Upper lobe of left lung (tissue), 6 donors: ENCODE measurements at regions not wholly inside any gene's neighbourhood (a gene's known extent, or its start where the extent isn't known, plus 50 kb on each side); places are given as distances from the start of the nearest gene placed in this dataset.

Experiments used
- ATAC-seq, 2 donors: fragments of 200-7000 bp; cut with Tn5 transposase; one replicate each; pipeline ENCODE4 v1.9.1; 2022; ENCODE audit warnings: mild to moderate bottlenecking in 2 of 2, moderate library complexity in 2 of 2; ENCODE audit not compliant: low FRiP score in 2 of 2
- DNase-seq, 2 donors: peaks; one replicate each; pipeline ENCODE4 v3.0.0-alpha.2; 2019 to 2020
- H3K27ac ChIP-seq, 4 donors: fragments of 200-600 bp; sonication (generic); one replicate each; pipeline ENCODE4 v1.5.1; 2016 to 2019
- H3K27me3 ChIP-seq, 4 donors: fragments of 200-600 bp; sonication (generic); one replicate each; pipeline ENCODE4 v1.5.1; 2017 to 2019
- H3K36me3 ChIP-seq, 4 donors: fragments of 200-600 bp; sonication (generic); one replicate each; pipeline ENCODE4 v1.5.1; 2016 to 2019
- H3K4me1 ChIP-seq, 4 donors: fragments of 200-600 bp; sonication (generic); one replicate each; pipeline ENCODE4 v1.5.1; 2018 to 2019
- H3K4me3 ChIP-seq, 4 donors: fragments of 200-600 bp; sonication (generic); one replicate each; pipeline ENCODE4 v1.5.1; 2017 to 2019; ENCODE audit warnings: mild to moderate bottlenecking in 2 of 4, moderate library complexity in 1 of 4
- H3K9me3 ChIP-seq, 4 donors: fragments of 200-600 bp; sonication (generic); one replicate each; pipeline ENCODE4 v1.5.1; 2018 to 2019
- EP300 ChIP-seq, 4 donors: sonication (generic); formaldehyde crosslinking; IDR thresholded peaks; one replicate each; pipeline ENCODE4 v1.5.1; 2017; ENCODE audit warnings: antibody characterized with exemption in 4 of 4, control low read depth in 2 of 4
- POLR2A ChIP-seq, 4 donors: fragments of 450-650 bp; IDR thresholded peaks; one replicate each; pipeline ENCODE4 v1.5.1; 2016 to 2017; ENCODE audit warnings: antibody characterized with exemption in 4 of 4, mild to moderate bottlenecking in 2 of 4
- POLR2AphosphoS5 ChIP-seq, 2 donors: sonication (generic); formaldehyde crosslinking; IDR thresholded peaks; one replicate each; pipeline ENCODE4 v1.5.1; 2017; ENCODE audit warnings: antibody characterized with exemption in 2 of 2
- WGBS, 2 donors: methylation state at CpG; one replicate each; pipeline ENCODE4 v1.1.5; 2017 to 2018; 5-methylcytosine and 5-hydroxymethylcytosine counted together
- TF ChIP-seq, protein P1 (sequence below), 6 experiments: fragments of 450-650 bp in 4 of 6; fragments of 200-600 bp in 2 of 6; sonication (generic) in 2 of 6; IDR thresholded peaks; one replicate each; pipeline ENCODE4 v1.5.1; 2016 to 2019; ENCODE audit warnings: antibody characterized with exemption in 6 of 6
- donor health status: DM: no; HTN: no; CAD: no; lungs with moderate emphysema.
- donor health status: DM: no; HTN: yes; CAD: no; lungs with severe emphysema.

DNA sequence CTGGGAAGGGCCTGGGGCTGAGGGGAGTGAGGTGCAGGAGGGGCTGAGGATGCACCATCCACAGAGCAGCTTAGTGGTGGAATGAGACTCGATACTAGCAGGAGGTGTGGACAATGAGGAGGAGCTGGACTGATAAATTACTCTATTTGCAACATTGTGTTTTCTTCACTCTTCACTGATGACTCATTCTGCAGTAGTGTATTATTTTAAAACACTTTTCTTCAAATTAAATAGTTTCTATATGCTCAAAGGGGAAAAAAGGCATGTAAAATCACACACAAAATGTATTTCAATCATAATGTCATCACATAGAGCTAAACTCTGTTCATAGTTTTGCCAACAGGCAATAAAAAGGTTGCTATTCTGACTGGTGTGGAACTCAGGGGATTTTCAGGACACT, 467.0 kb upstream of the CTSO start:
- Histone ChIP-seq H3K36me3 (no peaks in the 10 kb centered on the region), H3K4me1 (no peaks in the 10 kb centered on the region), H3K27ac (no peak overlapping the region), H3K9me3 (no peaks in the 10 kb centered on the region), H3K27me3 (no peaks in the 10 kb centered on the region), H3K4me3 (no peak overlapping the region)
- ATAC-seq (no peak), DNase-seq (no peak)
- TF ChIP-seq, protein P1, sequence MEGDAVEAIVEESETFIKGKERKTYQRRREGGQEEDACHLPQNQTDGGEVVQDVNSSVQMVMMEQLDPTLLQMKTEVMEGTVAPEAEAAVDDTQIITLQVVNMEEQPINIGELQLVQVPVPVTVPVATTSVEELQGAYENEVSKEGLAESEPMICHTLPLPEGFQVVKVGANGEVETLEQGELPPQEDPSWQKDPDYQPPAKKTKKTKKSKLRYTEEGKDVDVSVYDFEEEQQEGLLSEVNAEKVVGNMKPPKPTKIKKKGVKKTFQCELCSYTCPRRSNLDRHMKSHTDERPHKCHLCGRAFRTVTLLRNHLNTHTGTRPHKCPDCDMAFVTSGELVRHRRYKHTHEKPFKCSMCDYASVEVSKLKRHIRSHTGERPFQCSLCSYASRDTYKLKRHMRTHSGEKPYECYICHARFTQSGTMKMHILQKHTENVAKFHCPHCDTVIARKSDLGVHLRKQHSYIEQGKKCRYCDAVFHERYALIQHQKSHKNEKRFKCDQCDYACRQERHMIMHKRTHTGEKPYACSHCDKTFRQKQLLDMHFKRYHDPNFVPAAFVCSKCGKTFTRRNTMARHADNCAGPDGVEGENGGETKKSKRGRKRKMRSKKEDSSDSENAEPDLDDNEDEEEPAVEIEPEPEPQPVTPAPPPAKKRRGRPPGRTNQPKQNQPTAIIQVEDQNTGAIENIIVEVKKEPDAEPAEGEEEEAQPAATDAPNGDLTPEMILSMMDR (IDR thresholded peaks at IDR 0.05) = no peak
- TF ChIP-seq POLR2A (IDR thresholded peaks at IDR 0.05) (no peak), POLR2AphosphoS5 (IDR thresholded peaks at IDR 0.05) (no peak), EP300 (IDR thresholded peaks at IDR 0.05) (no peak)
- WGBS, 2 donors = 68 to 79% methylated on average over 1 of the region's 1 CpG

DNA sequence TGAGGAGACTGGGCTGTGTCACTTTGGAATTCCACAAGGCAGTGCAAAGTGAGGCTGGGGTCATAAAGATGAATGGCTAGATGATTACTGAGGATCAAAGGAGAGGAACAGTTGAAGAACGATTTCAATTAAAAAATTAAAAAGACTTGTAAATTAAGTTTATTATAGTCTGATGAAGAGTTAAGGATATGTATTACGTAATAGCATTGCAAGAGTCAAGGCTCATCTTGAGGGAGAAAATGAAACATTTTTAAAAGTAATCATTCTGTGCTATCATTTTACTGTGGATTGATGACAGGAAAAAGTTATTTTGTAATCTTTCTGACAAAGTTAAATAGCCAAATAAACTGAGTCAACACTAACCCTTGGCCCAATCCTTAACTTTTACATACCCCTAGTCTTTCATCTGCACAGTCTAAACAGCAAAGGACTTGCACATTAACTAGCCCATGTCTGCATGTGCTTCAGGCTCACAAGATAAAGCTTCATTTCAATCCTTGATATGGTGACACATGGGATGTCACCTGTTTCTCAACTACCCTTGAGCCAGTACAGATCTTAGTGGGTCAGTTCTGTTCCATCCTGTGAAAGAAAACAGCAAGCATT, 465.5 kb upstream of the CTSO start:
- Histone ChIP-seq H3K36me3 (no peaks in the 10 kb centered on the region), H3K27me3 (no peaks in the 10 kb centered on the region), H3K4me3 (no peak overlapping the region), H3K4me1 (no peaks in the 10 kb centered on the region), H3K9me3 (no peaks in the 10 kb centered on the region), H3K27ac (no peak overlapping the region)
- WGBS, 2 donors = 53 to 64% methylated on average over 2 of the region's 2 CpGs
- ATAC-seq (no peak), DNase-seq (no peak)
- TF ChIP-seq EP300 (IDR thresholded peaks at IDR 0.05) = no peak

DNA sequence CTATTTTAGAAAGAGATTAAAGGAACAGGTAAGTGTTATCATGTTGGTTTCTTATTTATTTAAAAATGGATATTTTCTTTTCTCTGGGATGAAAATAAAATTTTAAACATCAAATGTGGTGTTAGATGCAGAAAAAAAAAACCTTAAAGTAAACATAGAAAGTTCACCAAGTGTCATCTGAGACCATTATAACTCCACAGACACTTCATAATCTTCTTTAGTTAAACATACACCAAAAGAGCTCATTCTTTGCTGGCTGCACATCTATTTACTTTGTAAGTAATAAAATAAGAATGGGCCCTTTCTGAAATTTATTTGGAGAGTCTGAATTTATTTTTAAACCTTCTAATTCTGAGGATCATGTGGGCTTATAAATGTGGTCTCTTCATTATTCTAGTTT, 460.7 kb upstream of the CTSO start:
- Histone ChIP-seq H3K4me1 (no peaks in the 10 kb centered on the region), H3K4me3 (no peak overlapping the region), H3K27ac (no peak overlapping the region), H3K9me3 (no peaks in the 10 kb centered on the region), H3K27me3 (no peaks in the 10 kb centered on the region), H3K36me3 (no peaks in the 10 kb centered on the region)
- no peak for DNase-seq
- no peak for ATAC-seq
- no peak for TF ChIP-seq POLR2AphosphoS5 (IDR thresholded peaks at IDR 0.05)
- TF ChIP-seq, protein P1 (IDR thresholded peaks at IDR 0.05) = no peak
- TF ChIP-seq POLR2A (IDR thresholded peaks at IDR 0.05) = no peak
- no peak for TF ChIP-seq EP300 (IDR thresholded peaks at IDR 0.05)

DNA sequence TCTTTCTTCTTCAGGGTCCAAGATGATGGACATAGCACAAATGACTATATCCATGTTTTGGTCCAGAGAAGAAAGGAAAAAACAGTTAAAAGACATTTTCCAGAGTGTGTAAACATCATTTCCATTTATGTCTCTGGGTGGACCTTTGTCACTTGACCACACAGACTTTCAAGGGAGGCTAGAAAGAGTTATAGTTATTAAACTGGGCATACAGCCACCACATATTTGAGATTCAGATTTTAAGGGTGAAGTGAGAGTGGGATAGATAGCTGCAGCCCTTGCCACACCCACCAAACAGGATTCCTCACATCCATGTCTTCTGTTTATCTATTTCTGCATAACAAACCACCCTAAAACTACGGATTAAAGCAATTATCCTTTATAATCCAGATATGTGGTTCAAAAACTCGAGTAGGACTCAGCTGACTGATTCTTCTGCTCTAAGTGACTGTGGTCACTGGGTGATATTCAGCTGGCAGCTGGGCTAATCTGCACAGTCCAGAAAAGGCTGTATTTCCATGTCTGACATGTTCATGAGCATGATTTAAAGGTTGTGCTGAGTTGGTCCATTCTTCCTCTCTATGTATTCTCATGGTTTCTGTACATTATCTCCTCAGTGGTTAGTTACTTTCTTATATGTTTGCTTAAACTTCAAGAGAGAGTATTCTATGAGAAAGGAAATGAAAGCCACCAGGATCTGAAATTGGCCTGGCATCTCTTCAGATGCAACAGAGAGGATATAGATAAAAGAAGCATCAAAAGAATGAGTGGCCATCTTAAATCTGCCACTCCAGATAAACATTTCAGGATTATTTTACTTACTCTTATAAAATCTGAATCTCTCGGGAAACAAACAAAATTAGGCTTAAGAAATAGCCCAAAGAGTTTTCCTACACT, 459.8 kb upstream of the CTSO start:
- H3K27ac ChIP-seq = no peak overlapping the region
- H3K4me3 ChIP-seq = no peak overlapping the region
- no peaks in the 10 kb centered on the region for H3K4me1 ChIP-seq
- WGBS, 2 donors = 43 to 48% methylated on average over 3 of the region's 3 CpGs
- TF ChIP-seq, protein P1 (IDR thresholded peaks at IDR 0.05) = no peak
- TF ChIP-seq POLR2AphosphoS5 (IDR thresholded peaks at IDR 0.05) = no peak
- no peak for TF ChIP-seq EP300 (IDR thresholded peaks at IDR 0.05)
- TF ChIP-seq POLR2A (IDR thresholded peaks at IDR 0.05) = no peak
- H3K27me3 ChIP-seq = no peaks in the 10 kb centered on the region
- H3K9me3 ChIP-seq = no peaks in the 10 kb centered on the region
- no peaks in the 10 kb centered on the region for H3K36me3 ChIP-seq
- no peak for ATAC-seq
- DNase-seq = no peak

DNA sequence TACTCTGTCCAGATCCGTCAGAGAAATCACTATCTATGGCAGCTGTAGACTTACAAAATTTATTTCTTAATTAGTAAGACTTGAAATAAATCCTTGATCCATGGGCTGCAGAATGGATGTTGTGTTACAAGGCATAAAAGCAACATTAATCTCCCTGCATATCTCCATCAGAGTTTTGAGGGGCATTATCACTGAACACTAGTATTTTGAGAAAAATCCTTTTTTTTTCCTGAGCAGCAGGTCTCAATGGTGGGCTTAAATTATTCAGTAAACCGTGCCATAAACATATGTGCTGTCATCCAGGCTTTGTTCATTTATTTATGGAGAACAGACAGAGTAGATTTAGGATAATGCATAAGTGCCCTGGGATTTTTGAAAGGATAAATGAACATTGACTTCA, 457.9 kb upstream of the CTSO start:
- TF ChIP-seq, protein P1 (IDR thresholded peaks at IDR 0.05) = no peak
- TF ChIP-seq EP300 (IDR thresholded peaks at IDR 0.05) (no peak), POLR2A (IDR thresholded peaks at IDR 0.05) (no peak), POLR2AphosphoS5 (IDR thresholded peaks at IDR 0.05) (no peak)
- no peaks in the 10 kb centered on the region for H3K27me3 ChIP-seq
- H3K27ac ChIP-seq = no peak overlapping the region
- DNase-seq (no peak), ATAC-seq (no peak)
- 76 to 88% methylated on average over 2 of the region's 2 CpGs for WGBS, 2 donors
- no peaks in the 10 kb centered on the region for H3K4me1 ChIP-seq
- H3K4me3 ChIP-seq = no peak overlapping the region
- no peaks in the 10 kb centered on the region for H3K9me3 ChIP-seq
- H3K36me3 ChIP-seq = no peaks in the 10 kb centered on the region
